HG02870 (cell line): ENCODE measurements at regions not wholly inside any gene's neighbourhood (a gene's known extent, or its start where the extent isn't known, plus 50 kb on each side); places are given as distances from the start of the nearest gene placed in this dataset.

ENCODE experiments used
- ATAC-seq: cut with Tn5 transposase; IDR thresholded peaks from one replicate; pipeline ENCODE4 v1.9.1; 2021; ENCODE audit warnings: mild to moderate bottlenecking, moderate library complexity; ENCODE audit not compliant: unreplicated experiment

DNA sequence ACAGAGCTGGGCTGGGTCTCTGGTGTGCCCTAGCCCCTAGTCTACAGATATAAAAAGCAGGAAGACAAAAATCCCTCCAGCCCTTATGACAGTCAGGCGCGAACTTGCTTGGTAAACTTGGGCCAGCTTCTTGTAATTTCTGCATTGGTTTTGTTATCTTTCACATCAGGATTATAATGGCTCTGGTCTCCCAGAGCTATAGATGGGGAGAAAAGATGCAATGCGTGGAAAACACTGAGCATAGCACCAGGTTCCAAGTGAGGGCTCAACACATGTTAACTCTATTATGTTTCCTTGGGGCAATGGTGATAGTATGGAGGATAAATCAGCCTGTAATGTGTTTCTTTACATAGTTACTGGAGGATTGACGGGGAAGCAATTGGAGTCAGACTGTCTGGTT lies 246.8 kb upstream of the KCNG1 start:
- ATAC-seq, result no peak

GRCh38 chr20:51267679-51268078 lies 244.8 kb upstream of the KCNG1 start:
- ATAC-seq, result no peak

DNA sequence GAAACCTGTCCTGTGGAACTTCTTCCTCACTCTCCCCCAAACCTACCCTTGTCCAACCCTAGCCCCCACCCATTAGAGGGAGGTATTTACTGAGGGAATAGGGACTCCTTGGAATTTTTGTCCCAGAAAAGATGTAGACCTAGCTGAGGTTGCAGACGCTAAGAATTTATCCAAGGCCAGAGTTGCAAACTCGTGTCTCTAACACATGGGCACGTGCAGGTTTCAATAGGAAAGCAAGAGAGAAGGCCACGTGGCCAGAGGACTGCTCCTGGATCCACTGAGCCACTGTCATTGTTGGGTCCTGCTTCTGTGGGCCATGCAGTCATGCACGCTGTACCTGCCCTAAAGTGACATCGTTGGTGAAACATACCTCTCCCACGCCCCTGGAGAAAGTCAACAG lies 243.4 kb upstream of the KCNG1 start:
- ATAC-seq, result no peak

DNA sequence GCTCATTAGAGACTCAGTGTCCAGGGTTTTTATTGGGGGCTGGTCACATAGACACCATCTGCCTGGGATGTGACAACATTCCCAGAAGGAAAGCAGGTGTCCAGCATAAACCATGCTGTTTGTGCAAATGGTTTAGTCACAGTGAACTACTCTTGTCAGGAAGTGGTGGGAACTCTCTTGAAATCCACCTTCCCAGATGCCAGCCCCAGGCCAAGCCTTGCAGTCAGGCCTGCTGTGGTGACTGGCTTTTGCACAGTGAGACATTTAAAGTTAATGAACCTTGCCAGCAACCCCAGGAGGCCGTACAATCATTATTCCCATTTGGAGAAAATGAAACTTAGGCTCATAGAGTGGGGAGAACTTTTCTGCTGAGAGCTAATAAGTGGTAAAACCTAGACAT lies 242.5 kb upstream of the KCNG1 start:
- no peak for ATAC-seq

DNA sequence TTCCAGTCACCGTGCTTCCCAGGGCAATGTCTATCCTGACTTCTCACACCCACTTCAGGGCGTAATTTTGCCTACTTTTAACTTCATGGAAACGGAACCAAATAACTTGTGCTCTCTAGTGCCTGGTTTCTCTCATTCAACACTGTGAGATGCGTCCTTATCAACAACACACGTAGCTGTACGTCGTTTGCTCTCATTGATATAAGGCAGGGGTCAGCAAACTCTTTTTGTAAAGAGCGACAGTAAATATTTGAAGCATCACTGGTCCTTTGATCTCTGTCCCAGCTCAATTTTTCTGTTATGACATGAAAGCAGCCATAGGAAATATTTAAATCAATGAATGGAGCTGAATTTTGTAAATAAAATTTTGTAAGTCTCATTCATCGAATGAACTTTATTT lies 239.3 kb upstream of the KCNG1 start:
- no peak for ATAC-seq

DNA sequence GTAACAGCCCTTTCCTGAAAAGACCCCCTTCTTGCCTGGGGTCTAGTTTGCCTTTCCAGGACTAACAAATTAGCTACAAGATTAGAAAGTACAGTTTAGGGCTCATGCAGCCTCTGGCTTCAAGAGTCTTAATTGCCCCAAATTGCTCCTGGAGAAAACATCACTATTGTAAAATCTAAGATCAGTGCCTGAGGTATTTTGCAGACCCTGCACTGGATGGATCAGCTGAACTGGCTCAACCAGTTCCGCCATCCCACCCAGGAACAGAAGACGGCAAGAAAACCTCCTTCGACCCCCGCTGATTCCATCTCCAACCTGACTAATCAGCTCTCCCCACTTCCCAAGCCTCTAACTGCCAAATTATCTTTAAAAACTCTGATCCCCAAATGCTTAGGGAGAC lies 236.5 kb upstream of the KCNG1 start:
- no peak for ATAC-seq

DNA sequence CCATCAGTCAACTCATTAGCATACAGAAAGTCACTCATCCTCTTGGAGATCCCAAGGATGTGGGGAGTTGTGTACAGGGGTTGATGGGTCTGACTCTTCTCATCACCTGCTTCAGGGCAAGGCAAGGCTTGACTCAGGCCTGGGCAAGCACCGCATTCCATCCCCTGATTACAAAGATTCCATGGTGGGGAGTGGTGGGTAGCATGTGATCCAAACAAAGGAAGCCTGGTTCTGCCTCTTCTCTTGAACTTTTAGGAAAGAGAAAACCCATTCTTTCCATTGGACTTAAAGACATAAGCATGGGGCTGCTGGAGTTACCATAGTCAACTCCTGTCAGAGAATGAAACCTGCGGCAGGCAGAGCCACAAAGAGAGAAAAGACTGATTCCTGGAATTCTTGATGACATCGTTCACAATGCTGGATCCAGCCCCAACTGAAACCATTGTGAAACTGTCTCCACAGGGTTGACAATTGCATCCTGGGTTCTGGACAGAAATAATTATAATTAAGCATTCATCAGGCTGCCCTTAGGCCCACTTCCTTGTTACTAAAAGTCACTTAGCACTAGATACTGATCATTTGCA lies 235.8 kb upstream of the KCNG1 start:
- no peak for ATAC-seq

- ATAC-seq, result no peak
Observed at GRCh38 chr20:51255417-51255816, 232.5 kb upstream of the KCNG1 start.

GRCh38 chr20:51253280-51253679 lies 230.4 kb upstream of the KCNG1 start:
- no peak for ATAC-seq

GRCh38 chr20:51249781-51250180 lies 226.9 kb upstream of the KCNG1 start:
- ATAC-seq, result no peak

GRCh38 chr20:51249215-51249614 lies 226.3 kb upstream of the KCNG1 start:
- ATAC-seq, result no peak

- ATAC-seq, result no peak
Observed at GRCh38 chr20:51244466-51244865, 221.6 kb upstream of the KCNG1 start.

DNA sequence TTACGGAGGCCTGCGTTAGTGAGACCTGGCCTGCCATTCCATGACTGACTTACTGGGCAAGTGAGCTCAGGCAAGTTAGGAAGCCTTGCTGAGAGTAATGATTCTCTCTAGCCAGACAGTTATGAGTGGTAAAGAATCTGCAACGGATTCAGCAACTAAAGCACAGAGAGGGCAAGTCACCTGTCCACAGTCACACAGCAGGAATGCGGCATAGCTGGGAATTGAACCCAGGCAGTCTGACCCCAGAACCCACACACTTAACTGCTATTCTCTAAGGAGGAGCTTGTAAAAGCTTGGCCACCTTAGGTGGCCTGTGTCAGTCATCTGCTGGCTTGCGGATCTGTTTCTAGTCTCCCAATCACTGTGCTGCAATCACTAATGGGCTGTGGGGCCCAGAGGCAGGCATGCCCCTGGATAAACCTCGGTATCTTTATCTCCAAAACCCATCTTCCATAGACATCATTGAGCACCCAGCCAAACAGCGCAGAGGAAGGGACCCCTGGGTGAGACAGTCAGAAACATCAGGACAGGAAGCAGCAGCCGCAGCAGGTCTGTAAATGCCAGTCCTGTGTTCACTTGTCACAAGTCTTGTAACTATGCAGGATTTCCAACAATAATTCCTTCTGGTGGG lies 215.9 kb upstream of the KCNG1 start:
- no peak for ATAC-seq

DNA sequence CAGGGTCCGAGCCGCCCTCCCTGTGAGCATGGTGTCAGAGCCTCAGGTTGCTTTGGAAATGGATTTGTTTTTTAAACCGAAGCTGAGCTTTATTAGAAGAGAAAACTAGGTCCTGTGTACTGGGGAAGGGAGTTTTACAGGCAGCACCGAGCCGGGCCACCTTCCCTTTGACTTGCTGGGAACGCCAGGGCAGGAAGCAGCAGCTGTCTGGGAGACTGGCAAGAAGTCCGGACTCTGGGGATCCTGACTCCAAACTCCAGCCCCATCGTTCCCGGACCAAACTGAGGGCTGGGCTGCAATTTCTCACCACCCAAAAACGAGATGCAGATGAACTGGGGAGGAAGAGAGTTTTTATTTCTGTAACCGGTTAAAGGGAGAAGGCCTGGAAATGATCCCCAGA lies 214.9 kb upstream of the KCNG1 start:
- ATAC-seq, result no peak

DNA sequence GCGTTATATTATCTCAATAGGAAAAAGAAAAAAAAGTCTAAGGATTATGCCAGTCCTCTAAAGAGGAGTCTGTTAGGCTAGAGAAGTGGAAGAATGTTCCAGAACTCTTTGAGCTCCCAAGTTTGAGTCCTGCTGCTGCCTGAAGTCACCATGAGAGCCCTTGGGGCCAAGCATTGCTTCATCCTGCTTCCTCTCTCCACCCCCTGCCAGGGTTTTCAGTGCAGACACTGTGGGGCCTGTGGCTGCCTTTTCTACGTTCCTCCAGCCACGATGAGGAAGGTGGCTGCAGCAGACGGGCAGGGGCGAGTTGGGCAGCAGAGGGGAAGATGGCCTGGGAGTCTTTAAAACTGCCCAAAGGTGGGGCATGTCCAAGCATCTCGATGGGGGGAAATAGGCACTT lies 214.4 kb upstream of the KCNG1 start:
- ATAC-seq, result no peak

- ATAC-seq, result no peak
Observed at GRCh38 chr20:51236421-51236820, 213.5 kb upstream of the KCNG1 start.

GRCh38 chr20:51233345-51233744 lies 210.4 kb upstream of the KCNG1 start:
- no peak for ATAC-seq

GRCh38 chr20:51230727-51231126 lies 207.8 kb upstream of the KCNG1 start:
- ATAC-seq, result no peak

DNA sequence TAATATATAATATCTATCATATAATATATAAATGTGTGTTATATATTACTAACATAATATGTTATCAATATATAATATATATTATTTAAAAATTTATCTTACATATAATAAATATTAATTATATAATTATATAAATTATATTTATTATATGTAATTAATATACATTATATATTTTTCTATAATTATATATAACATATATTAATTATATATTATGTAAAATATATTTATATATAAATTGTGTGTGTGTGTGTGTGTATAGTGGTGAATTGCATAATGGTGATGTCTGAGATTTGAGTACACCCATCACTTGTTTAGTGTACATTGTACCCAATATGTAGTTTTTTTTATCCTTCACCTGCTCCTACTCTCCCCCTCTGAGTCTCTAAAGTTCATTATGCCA lies 205.9 kb upstream of the KCNG1 start:
- ATAC-seq, result no peak

- ATAC-seq, result no peak
Observed at GRCh38 chr20:51227744-51228143, 204.8 kb upstream of the KCNG1 start.

DNA sequence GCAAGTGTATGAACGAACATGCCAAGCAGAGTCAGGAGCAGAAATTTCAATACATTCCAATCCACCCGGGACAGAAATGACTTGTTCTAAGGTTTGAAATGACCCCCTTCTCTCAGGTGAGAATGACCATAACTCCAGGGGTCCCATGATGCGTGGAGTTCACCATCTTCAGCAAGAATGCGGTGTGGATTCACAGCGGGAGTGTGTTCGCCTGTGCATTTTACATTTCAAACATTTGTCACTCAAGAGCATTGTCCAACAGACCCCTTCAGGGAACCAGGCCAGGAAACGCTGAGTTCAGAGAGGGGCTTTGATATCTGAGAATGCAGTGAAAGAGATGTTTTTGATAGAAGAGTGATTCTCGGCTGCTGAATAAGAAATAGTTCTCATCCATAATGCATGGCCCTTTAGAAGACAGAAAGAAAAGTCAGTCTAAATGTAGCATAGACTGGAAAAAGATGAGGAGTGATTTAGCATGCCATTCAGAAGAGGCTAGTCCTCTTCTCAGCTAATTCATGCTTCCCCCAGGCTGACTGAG lies 200.3 kb upstream of the KCNG1 start:
- ATAC-seq, result no peak

DNA sequence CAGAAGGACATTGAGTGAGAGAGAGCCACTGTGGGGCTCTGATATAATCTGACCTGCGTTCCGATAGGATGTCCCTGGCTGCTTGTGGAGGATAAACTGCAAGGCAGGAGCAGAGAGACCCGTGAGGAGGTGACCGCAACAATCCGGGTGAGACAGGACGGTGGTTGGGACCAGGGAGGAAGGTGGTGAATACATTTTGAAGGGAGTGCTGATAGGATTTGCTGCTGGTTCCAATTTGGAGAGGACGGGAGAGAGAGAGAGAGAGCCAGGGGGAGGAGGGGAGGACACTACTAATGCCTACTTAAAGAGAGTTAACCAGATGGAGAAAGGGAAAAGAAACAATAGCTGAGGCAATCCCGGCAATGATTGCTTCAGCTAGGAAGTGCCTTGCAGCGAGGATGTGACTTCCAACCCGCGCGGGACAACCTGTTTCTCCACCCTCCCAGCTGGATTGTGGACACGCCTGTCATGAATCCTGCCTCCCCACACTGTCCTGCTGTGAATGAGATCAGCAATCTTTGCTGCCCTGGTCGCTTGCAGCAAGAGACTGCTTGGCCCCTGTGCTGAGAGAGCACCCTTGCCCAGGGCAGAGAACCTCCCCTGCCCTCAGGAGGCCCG lies 199.0 kb upstream of the KCNG1 start:
- no peak for ATAC-seq
